A549 (cell line): ENCODE measurements at regions not wholly inside any gene's neighbourhood (a gene's known extent, or its start where the extent isn't known, plus 50 kb on each side); places are given as distances from the start of the nearest gene placed in this dataset.
"Not testable (repeated sequence)": the region's sequence is repeated elsewhere in the genome, so short reads cannot be mapped to it uniquely, and the experiment has no call there.

Source experiments
- ATAC-seq, 2 experiments: fragments of 200-7000 bp in 1 of 2; fragments of >200 bp in 1 of 2; cut with Nextera tagmentation in 1 of 2; cut with Tn5 transposase in 1 of 2; 3 replicates each; pipeline versions ENCODE4 v1.8.0 to v1.9.1; 2018 to 2020; ENCODE audit warnings: mild to moderate bottlenecking in 1 of 2, moderate library complexity in 1 of 2
- CTCF ChIA-PET: fragments of 300-600 bp; sonication (Branson Sonifier 250); formaldehyde crosslinking; extraction: SDS; loops from one replicate; lab custom pipeline; 2021; ENCODE audit warnings: antibody characterized with exemption, inconsistent platforms; lab: Yijun Ruan, JAX
- POLR2A ChIA-PET: fragments of 350-600 bp; formaldehyde crosslinking; extraction: SDS; loops from one replicate; lab custom pipeline; 2021; ENCODE audit warnings: antibody characterized with exemption, inconsistent platforms; lab: Yijun Ruan, JAX
- DNase-seq, 2 experiments: peaks; one replicate each; pipeline versions ENCODE4 v3.0.0 to v3.0.0-alpha.2; 2011 to 2016; ENCODE audit warnings: low read depth in 1 of 2, low spot score in 1 of 2
- FAIRE-seq: peaks from 2 replicates; lab custom pipeline; 2011; peaks lifted over from hg19 to GRCh38; lab: Jason Lieb, UNC
- H3K27ac ChIP-seq, 2 experiments: fragments of >200 bp; sonication (Bioruptor Twin); formaldehyde crosslinking; 3 replicates each; pipeline ENCODE4 v1.5.1; 2016 to 2017
- H3K4me1 ChIP-seq: fragments of >200 bp; sonication (Bioruptor Twin); formaldehyde crosslinking; 3 replicates; pipeline ENCODE4 v1.6.1; 2016
- H3K4me2 ChIP-seq: fragments of >200 bp; sonication (Bioruptor Twin); formaldehyde crosslinking; 3 replicates; pipeline ENCODE4 v1.6.1; 2016
- H3K4me3 ChIP-seq: fragments of >200 bp; sonication (Bioruptor Twin); formaldehyde crosslinking; 3 replicates; pipeline ENCODE4 v1.5.1; 2016
- H3K9me3 ChIP-seq: fragments of >200 bp; sonication (Bioruptor Twin); formaldehyde crosslinking; 3 replicates; pipeline ENCODE4 v1.6.1; 2016
- EP300 ChIP-seq, 2 experiments: fragments of >200 bp; sonication (Bioruptor Twin); formaldehyde crosslinking; IDR thresholded peaks; 2 replicates in 1 of 2; 3 replicates in 1 of 2; pipeline ENCODE4 v1.6.1; 2016 to 2017
- ESRRA ChIP-seq: fragments of 150-350 bp; IDR thresholded peaks from 2 replicates; pipeline ENCODE4 v1.6.1; 2014; ENCODE audit warnings: mild to moderate bottlenecking, low read length, borderline replicate concordance
- FOSB ChIP-seq: fragments of 250-450 bp; sonication (Bioruptor Pico); IDR thresholded peaks from 2 replicates; pipeline ENCODE4 v1.5.0; 2020; ENCODE audit warnings: mild to moderate bottlenecking, moderate library complexity
- FOSL2 ChIP-seq, 2 experiments: fragments of 450-650 bp in 1 of 2; fragments of >200 bp in 1 of 2; sonication (Bioruptor Twin) in 1 of 2; formaldehyde crosslinking; IDR thresholded peaks; 2 replicates each; pipeline versions ENCODE4 v1.5.0 to v1.6.1; 2016 to 2020; ENCODE audit warnings: mild to moderate bottlenecking in 1 of 2, moderate library complexity in 1 of 2
- GATA3 ChIP-seq: IDR thresholded peaks from 2 replicates; pipeline ENCODE4 v1.6.1; 2012; ENCODE audit warnings: borderline replicate concordance
- HDAC2 ChIP-seq: fragments of 200-600 bp; sonication (generic); IDR thresholded peaks from 2 replicates; pipeline ENCODE4 v1.6.1; 2016
- HES2 ChIP-seq: fragments of >200 bp; sonication (Bioruptor Twin); formaldehyde crosslinking; IDR thresholded peaks from 2 replicates; pipeline ENCODE4 v1.6.1; 2016
- HEYL ChIP-seq: fragments of 250-450 bp; sonication (Bioruptor Pico); IDR thresholded peaks from 2 replicates; pipeline ENCODE4 v1.8.0; 2021; ENCODE audit warnings: mild to moderate bottlenecking, moderate library complexity
- HOXB5 ChIP-seq: fragments of 250-450 bp; sonication (Bioruptor Pico); IDR thresholded peaks from 2 replicates; pipeline ENCODE4 v1.5.0; 2020; ENCODE audit warnings: mild to moderate bottlenecking, moderate library complexity
- KDM5A ChIP-seq: fragments of 200-600 bp; sonication (generic); IDR thresholded peaks from 2 replicates; pipeline ENCODE4 v1.6.1; 2016; ENCODE audit warnings: antibody characterized with exemption, mild to moderate bottlenecking
- MYC ChIP-seq: IDR thresholded peaks from 2 replicates; pipeline ENCODE4 v1.6.1; 2012; ENCODE audit warnings: mild to moderate bottlenecking, inconsistent platforms, low read length, improper control_type of control experiment, borderline replicate concordance
- NFE2L2 ChIP-seq: fragments of 150-350 bp; conservative IDR thresholded peaks from 2 replicates; pipeline ENCODE4 v1.6.1; 2014; ENCODE audit warnings: low read length
- NR3C1 ChIP-seq: fragments of >200 bp; sonication (Bioruptor Twin); formaldehyde crosslinking; IDR thresholded peaks from 3 replicates; pipeline ENCODE4 v1.6.1; 2017
- PHF8 ChIP-seq: fragments of 200-600 bp; sonication (generic); IDR thresholded peaks from 2 replicates; pipeline ENCODE4 v1.6.1; 2016; ENCODE audit warnings: low read depth, mild to moderate bottlenecking, antibody characterized with exemption, moderate library complexity, borderline replicate concordance
- POLR2A ChIP-seq: IDR thresholded peaks from 2 replicates; pipeline ENCODE4 v1.6.1; 2012; ENCODE audit warnings: mild to moderate bottlenecking, low read length
- POLR2AphosphoS2 ChIP-seq: conservative IDR thresholded peaks from 2 replicates; pipeline ENCODE4 v1.6.1; 2012; ENCODE audit warnings: low read length, improper control_type of control experiment, inconsistent platforms
- RARB ChIP-seq: fragments of 250-450 bp; sonication (Bioruptor Pico); IDR thresholded peaks from 2 replicates; pipeline ENCODE4 v1.8.0; 2021; ENCODE audit warnings: mild to moderate bottlenecking, moderate library complexity
- REST ChIP-seq: fragments of 200-600 bp; sonication (generic); IDR thresholded peaks from 2 replicates; pipeline ENCODE4 v1.6.1; 2016; ENCODE audit warnings: antibody characterized with exemption, mild to moderate bottlenecking, moderate library complexity
- SMC3 ChIP-seq: fragments of >200 bp; sonication (Bioruptor Twin); formaldehyde crosslinking; IDR thresholded peaks from 3 replicates; pipeline ENCODE4 v1.6.1; 2018; ENCODE audit warnings: inconsistent platforms
- TFCP2L1 ChIP-seq: fragments of 250-450 bp; sonication (Bioruptor Pico); IDR thresholded peaks from 2 replicates; pipeline ENCODE4 v1.5.0; 2021; ENCODE audit warnings: mild to moderate bottlenecking
- USF2 ChIP-seq: fragments of 450-650 bp; IDR thresholded peaks from 2 replicates; pipeline ENCODE4 v1.6.1; 2014; ENCODE audit warnings: antibody characterized with exemption
- WGBS: methylation state at CpG from one replicate; pipeline ENCODE4 v1.1.6; 2017; ENCODE audit errors: missing lambda C conversion rate; 5-methylcytosine and 5-hydroxymethylcytosine counted together
- TF ChIP-seq, protein P1 (sequence below): fragments of 150-350 bp; IDR thresholded peaks from 2 replicates; pipeline ENCODE4 v1.6.1; 2014; ENCODE audit warnings: low read depth, mild to moderate bottlenecking, low read length
- TF ChIP-seq, protein P2 (sequence below): fragments of 250-450 bp; sonication (Bioruptor Pico); IDR thresholded peaks from 2 replicates; pipeline ENCODE4 v1.5.0; 2020; ENCODE audit warnings: low read depth, mild to moderate bottlenecking, moderate library complexity

GRCh38 chr10:36771725-36772124, 353.7 kb upstream of the ANKRD30A start:
- POLR2A ChIA-PET: no interaction called here
- TF ChIP-seq RARB (CRISPR knock-in tag) (no peak), USF2 (no peak), HEYL (no peak), HDAC2 (no peak), NFE2L2 (no peak), SMC3 (no peak), FOSL2 (IDR thresholded peaks at IDR 0.05) (no peak), FOSL2 (CRISPR knock-in tag; IDR thresholded peaks at IDR 0.05) (no peak), PHF8 (no peak), HES2 (no peak), ESRRA (no peak), FOSB (CRISPR knock-in tag) (no peak), KDM5A (no peak), NR3C1 (no peak), TFCP2L1 (CRISPR knock-in tag) (no peak), POLR2AphosphoS2 (no peak), HOXB5 (CRISPR knock-in tag) (no peak)
- TF ChIP-seq, protein P1, sequence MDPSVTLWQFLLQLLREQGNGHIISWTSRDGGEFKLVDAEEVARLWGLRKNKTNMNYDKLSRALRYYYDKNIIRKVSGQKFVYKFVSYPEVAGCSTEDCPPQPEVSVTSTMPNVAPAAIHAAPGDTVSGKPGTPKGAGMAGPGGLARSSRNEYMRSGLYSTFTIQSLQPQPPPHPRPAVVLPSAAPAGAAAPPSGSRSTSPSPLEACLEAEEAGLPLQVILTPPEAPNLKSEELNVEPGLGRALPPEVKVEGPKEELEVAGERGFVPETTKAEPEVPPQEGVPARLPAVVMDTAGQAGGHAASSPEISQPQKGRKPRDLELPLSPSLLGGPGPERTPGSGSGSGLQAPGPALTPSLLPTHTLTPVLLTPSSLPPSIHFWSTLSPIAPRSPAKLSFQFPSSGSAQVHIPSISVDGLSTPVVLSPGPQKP: no peak
- TF ChIP-seq, all 56 proteins: peak for 0
- H3K9me3 ChIP-seq: no peaks in the 10 kb centered on the region
- no peaks in the 10 kb centered on the region for H3K4me1 ChIP-seq
- no peak overlapping the region for H3K4me3 ChIP-seq
- no peak overlapping the region for H3K27ac ChIP-seq
- no peak overlapping the region for H3K4me2 ChIP-seq
- CTCF ChIA-PET: interaction anchor here (0.9 to 1.7 kb wide), 3 partner anchors 11 to 1136 kb away, joined by 3 to 6 read pairs (median 5); no protein-coding TSS in a partner anchor
- no peak for DNase-seq
- no peak for FAIRE-seq
- no peak for ATAC-seq
- 63% methylated on average over 1 of the region's 1 CpG for WGBS

DNA sequence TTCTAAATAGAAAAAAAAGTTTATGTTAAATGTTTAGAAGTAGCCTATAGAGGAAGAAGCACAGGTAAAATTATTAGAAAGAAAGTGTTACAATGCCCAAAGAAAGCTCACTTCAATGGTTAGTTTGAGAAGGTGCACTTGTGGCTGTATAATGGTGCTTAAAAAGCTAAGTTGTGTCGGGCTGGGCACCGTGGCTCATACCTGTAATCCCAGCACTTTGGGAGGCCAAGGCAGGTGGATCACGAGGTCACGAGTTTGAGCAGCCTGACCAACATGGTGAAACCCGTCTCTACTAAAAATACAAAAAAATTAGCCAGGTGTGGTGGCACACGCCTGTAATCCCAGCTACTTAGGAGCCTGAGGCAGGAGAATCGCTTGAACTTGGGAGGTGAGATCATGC, 355.7 kb upstream of the ANKRD30A start:
- DNase-seq, FAIRE-seq, H3K4me2 ChIP-seq, POLR2A ChIA-PET, H3K27ac ChIP-seq, H3K4me1 ChIP-seq, ATAC-seq, H3K9me3 ChIP-seq, H3K4me3 ChIP-seq: not testable (repeated sequence)
- CTCF ChIA-PET: interaction anchor here (1.0 to 3.1 kb wide), 2 partner anchors 9 to 44 kb away, joined by 3 to 12 read pairs; no protein-coding TSS in a partner anchor
- WGBS: 56% methylated on average over 7 of the region's 7 CpGs

DNA sequence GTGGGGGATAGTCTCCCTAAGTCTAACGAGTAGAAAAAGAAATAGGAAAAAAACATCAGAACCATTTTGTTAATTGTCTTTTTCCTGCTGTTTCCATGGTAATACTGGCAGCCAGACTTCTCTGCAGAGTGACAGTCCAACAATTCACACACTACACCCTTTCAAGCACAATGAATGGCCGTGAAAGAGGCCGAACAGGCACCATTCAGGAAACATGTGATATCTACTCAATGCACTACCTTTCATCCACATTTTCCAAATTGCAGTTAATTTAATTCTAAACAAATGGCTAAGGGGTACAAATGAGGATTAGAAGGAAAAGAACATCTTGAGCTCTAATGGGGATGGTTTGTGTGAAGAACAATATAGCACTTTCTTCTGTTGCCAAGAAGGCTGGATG, 358.5 kb upstream of the ANKRD30A start:
- H3K27ac ChIP-seq: no peak overlapping the region
- no peak for TF ChIP-seq HEYL
- POLR2A ChIA-PET: no interaction called here
- H3K9me3 ChIP-seq: no peaks in the 10 kb centered on the region
- no peaks in the 10 kb centered on the region; the same call in 2 of the 3 replicates for H3K4me1 ChIP-seq
- DNase-seq: no peak
- CTCF ChIA-PET: interaction anchor here (1.7 kb wide), 1 partner anchor 12 kb away, joined by 8 read pairs; no protein-coding TSS in a partner anchor
- 60% methylated on average over 3 of the region's 3 CpGs for WGBS
- no peak for ATAC-seq
- no peak for FAIRE-seq
- no peak overlapping the region for H3K4me3 ChIP-seq
- no peak overlapping the region for H3K4me2 ChIP-seq

DNA sequence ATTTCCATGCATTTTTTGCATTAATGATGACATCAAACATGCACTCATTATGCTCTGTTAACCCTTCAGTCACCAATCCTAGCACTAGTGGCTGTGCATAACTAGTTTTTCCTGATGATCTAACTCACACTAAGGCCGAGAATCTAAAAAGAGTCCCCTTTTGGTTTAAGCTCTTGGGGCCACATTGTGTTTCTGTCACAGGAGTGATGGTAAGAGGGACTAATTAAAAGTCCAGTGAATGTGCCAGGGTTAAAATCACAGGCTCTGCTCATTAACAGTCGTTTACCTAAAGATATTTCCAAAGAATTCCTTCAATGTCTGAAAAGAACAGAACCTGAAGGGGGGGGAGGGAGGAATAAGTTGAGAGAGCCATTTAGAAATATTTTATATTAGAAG, 359.0 kb upstream of the ANKRD30A start:
- no peaks in the 10 kb centered on the region; the same call in 2 of the 3 replicates for H3K4me1 ChIP-seq
- ChIA-PET POLR2A (no interaction called here), CTCF (interaction anchor here (1.7 kb wide), 1 partner anchor 13 kb away, joined by 8 read pairs; no protein-coding TSS in a partner anchor)
- 54% methylated on average over 2 of the region's 2 CpGs for WGBS
- H3K4me3 ChIP-seq: no peak overlapping the region
- ATAC-seq (no peak), FAIRE-seq (no peak), DNase-seq (no peak)
- no peaks in the 10 kb centered on the region for H3K9me3 ChIP-seq
- no peak overlapping the region for H3K4me2 ChIP-seq
- H3K27ac ChIP-seq: no peak overlapping the region
- no peak for TF ChIP-seq GATA3
- TF ChIP-seq, protein P2, sequence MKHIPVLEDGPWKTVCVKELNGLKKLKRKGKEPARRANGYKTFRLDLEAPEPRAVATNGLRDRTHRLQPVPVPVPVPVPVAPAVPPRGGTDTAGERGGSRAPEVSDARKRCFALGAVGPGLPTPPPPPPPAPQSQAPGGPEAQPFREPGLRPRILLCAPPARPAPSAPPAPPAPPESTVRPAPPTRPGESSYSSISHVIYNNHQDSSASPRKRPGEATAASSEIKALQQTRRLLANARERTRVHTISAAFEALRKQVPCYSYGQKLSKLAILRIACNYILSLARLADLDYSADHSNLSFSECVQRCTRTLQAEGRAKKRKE: no peak
- TF ChIP-seq TFCP2L1 (CRISPR knock-in tag): no peak
- TF ChIP-seq USF2: no peak
- no peak for TF ChIP-seq EP300 (IDR thresholded peaks at IDR 0.05)
- no peak for TF ChIP-seq REST
- no peak for TF ChIP-seq MYC
- TF ChIP-seq POLR2A: no peak
